Esophagus muscularis mucosa (tissue), 3 donors: ENCODE measurements at regions not wholly inside any gene's neighbourhood (a gene's known extent, or its start where the extent isn't known, plus 50 kb on each side); places are given as distances from the start of the nearest gene placed in this dataset.

Experiments used
- CTCF ChIP-seq, 3 experiments: fragments of 200-600 bp in 2 of 3; fragments of 450-650 bp in 1 of 3; sonication (generic) in 2 of 3; IDR thresholded peaks; one replicate each; pipeline ENCODE4 v1.5.1; 2017 to 2019; ENCODE audit warnings: antibody characterized with exemption in 3 of 3, mild to moderate bottlenecking in 2 of 3, moderate library complexity in 1 of 3
- POLR2A ChIP-seq: fragments of 450-650 bp; IDR thresholded peaks from one replicate; pipeline ENCODE4 v1.6.1; 2017; ENCODE audit warnings: antibody characterized with exemption, moderate library complexity, mild to moderate bottlenecking, low read depth
- POLR2AphosphoS5 ChIP-seq, 2 donors: sonication (generic); formaldehyde crosslinking; IDR thresholded peaks; one replicate each; pipeline ENCODE4 v1.6.1; 2017; ENCODE audit warnings: antibody characterized with exemption in 2 of 2

DNA sequence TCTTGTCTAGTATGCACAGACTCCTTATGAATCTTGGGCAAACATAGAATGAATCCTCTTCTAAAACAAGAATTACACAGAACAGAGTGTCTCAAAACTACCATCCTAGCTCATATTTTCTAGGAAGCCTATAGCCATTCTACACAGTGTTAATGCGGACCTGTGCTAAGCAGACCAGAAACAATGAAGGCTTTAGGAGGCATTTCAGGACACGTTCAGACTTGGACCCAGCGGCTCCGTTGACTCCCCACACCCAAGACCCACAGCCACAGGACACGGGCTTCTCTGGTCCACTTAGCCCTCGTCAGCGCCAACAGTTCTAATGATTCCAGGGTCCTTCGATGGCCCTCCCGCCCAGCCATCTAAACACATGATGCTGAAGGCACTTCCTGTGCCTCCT lies 182.2 kb downstream of the BCL11A start:
- no peak for TF ChIP-seq POLR2A
- TF ChIP-seq CTCF (IDR thresholded peaks at IDR 0.05): no peak
- no peak for TF ChIP-seq POLR2AphosphoS5 (IDR thresholded peaks at IDR 0.05)
